Germinal center (tissue), 1 donor: ENCODE measurements at regions not wholly inside any gene's neighbourhood (a gene's known extent, or its start where the extent isn't known, plus 50 kb on each side); places are given as distances from the start of the nearest gene placed in this dataset.
"Not testable (repeated sequence)": the region's sequence is repeated elsewhere in the genome, so short reads cannot be mapped to it uniquely, and the experiment has no call there.

Source experiments
- DNase-seq: peaks from one replicate; pipeline ENCODE4 v3.0.0; 2012; ENCODE audit warnings: mixed read lengths, low spot score

- DNase-seq = no peak
Measured at GRCh38 chr1:214143006-214143992, 137.7 kb upstream of the SMYD2 start.

DNA sequence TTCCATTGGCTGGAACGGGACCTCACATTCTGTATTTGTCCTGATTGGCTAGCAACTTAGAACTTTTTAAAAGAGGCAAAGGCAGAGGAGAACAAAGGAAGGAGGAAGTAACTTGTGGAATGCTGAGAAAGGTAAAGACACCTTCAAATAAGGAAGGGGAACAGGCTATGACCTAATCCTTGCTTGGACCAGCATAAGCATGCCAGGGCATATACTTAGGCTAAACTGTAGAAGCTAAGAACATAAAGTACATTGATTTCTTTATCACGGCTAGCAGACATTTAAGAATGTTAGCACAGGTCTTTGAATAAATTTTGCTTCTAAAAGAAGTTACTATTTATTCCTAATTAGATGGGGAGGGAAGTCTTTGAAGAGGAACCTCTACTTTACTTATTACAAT, 136.4 kb upstream of the SMYD2 start:
- not testable (repeated sequence) for DNase-seq

GRCh38 chr1:214146523-214146922, 134.4 kb upstream of the SMYD2 start:
- DNase-seq = no peak

DNA sequence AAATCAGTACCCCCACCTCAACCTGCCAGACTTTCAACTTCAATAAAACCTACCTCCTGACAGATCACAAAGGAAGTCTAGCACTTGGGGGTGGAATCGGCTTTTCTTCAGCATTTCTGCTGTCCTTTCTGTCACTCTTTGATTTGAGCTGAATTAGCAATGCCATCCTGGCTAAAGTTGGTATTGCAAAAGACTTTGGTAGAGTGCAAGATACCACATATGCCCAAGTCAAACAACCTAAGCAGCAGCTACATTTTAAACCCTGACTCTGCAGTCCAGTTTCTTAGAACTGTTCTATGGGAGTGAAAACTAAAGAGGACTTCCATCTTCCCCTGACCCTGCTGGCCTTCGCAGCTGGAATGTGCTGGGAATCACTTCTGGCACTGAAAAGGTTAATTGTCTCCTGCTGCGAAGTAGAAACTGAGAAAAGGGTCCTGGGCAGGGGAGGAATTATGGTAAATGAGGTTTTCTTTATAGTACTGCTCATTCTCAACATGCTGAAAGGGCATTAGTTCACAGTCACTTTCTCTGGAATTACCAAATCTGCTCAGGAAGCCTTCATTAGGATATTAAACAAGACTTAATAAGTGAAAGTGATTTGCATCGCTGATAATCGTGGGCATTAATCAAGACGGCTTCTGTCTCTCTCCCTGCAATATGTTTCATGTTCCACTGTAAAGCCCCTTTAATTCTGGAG, 126.2 kb upstream of the SMYD2 start:
- no peak for DNase-seq

GRCh38 chr1:214155987-214156625, 124.9 kb upstream of the SMYD2 start:
- DNase-seq = no peak

DNA sequence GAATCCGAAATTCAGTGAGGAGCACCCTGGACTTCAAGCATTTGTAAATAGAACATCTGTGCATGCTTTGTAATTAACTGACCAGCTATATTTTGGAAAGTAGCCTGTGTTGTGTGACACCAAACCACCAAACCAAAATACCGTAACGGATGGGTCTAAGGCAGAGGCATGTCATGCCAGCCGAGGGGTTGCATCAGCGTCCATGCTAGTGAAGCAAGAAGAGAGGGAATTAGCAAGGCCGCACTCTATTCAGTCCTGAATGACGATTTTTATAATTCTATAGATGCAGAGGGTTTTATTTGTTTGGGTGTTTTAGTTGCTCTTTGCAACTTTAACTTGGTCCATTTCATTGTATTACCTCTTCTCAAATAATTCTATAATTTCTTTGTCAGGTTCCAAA, 116.8 kb upstream of the SMYD2 start:
- no peak for DNase-seq

- no peak for DNase-seq
Measured at GRCh38 chr1:214165850-214166374, 115.0 kb upstream of the SMYD2 start.

- no peak for DNase-seq
Measured at GRCh38 chr1:214174508-214175199, 106.3 kb upstream of the SMYD2 start.

GRCh38 chr1:214178102-214178501, 102.9 kb upstream of the SMYD2 start:
- no peak for DNase-seq

- DNase-seq = no peak
Measured at GRCh38 chr1:214184992-214185391, 96.0 kb upstream of the SMYD2 start.

DNA sequence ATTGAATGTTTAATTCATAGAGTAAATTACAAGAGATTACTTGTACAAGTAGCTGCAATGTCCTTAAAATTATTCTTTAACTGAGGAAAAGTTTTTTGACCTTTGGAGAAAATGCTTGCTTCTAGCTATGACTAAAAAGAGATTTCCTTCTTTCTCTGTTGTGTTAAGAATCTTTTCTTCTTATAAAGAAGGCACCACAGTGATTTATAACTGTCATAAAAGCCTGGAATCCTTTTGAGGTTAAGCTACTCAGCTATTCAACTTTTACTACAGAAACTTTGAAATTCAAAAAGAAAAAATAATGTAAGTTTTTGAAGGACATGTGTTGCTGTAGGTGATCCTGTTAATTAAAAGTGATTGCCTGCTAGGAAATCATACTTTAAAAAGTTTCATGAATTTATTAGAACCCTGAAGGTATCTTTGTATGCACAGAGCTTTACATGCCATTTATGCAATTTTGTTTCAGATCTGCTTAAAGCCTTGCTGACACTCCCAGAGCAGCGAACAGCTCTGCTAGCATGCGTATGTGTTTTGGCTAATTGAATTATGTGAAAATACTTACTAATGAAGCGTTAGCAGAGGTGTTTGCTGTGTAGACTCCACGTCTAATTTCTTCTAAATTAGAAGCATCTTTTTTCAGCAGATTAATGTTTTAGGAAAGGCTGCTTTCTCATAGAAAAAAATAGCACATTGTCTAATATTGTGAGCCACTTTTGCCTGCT, 94.7 kb upstream of the SMYD2 start:
- DNase-seq = no peak

DNA sequence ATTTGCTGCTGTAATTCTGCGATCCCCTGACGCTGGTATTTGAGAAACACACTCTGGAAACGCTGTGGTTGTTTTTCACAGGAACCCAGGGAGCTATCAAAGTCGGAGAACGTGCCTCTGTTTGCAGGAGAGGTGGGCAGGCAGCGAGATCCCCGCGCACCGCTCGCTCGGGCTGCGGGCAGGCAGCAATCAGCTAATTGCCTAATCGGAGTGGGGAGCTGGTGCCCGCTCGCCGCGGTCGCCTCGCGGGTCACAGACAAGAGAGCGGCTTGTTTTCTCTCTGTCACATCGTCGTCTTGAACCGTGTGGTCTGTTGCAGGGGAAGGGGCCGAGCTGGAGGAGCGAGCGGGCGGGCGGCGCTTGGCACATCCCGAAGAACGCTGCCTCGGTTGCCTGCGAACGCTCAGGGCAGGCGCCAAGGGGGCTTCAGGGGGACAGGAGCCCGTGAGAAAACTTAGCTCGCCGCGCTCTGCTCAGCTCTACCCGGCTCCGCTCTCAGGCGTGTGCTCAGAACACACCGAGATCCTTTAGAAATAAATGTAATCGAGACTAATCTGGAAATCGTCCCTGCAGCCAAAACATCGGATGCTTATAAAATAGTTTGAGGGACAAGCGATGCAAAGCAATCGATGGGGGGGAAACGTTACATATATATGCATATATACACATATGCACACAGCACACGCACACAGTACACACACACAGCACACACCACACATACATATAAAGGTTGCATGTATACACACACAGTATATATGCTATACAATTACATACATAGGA, 93.6 kb upstream of the SMYD2 start:
- no peak for DNase-seq

DNA sequence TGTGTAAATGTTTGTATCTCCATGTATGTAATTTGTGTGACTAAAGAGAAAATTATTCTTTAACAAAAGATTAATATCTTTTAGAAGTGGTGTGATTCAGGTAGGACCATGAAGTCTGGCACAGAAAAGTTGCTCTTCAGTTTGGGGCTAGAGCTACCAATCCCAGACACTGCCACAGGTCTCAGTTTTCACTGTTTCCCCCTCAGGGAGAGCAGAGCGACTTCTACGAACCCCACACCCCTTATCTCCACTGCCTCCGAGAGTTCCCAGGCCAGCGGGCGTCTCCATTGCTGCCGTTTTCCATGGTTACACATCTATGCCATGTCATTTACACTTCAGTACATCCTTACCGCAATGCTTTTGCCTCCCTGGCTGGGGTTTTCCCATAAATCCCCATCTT, 93.0 kb upstream of the SMYD2 start:
- no peak for DNase-seq

DNA sequence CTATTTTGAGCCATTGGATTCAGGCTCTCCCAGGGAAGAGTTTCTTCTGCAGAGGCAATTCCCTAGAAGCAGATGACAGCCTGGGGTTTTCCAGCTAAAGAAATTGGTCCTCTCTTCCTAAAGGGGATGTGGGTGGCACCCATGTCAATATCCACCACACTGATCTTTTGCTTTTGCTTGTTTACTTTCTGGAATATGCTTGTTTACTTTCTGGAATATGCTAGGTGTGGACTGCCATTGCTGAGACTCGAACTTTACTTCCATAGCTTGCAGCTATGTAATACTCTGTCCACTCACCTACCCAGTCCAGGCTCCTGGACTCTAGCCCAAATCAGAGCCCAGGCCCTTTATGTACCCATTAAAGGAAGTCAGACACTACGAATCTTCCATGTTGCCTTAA, 92.1 kb upstream of the SMYD2 start:
- DNase-seq = no peak

- no peak for DNase-seq
Measured at GRCh38 chr1:214192825-214193643, 87.9 kb upstream of the SMYD2 start.

DNA sequence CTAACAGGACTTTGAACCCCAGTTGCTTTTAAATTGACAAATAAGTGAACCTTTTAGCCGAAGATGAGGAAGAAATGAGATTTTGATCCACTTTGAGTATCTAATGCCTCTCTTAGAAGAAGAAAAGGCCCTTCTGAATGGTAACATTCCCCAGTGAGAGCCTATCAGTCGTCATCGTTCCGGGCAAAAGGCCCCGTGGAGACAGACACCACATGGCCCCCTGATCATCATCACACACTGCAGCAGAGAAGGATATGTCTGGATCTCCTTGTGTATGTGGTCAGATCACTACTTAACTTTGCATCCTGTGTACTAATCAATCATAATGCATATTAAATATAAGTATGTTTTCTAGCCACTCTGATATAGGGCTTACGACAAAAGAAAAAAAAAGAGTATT, 87.3 kb upstream of the SMYD2 start:
- no peak for DNase-seq

- DNase-seq = no peak
Measured at GRCh38 chr1:214198571-214198970, 82.4 kb upstream of the SMYD2 start.

DNA sequence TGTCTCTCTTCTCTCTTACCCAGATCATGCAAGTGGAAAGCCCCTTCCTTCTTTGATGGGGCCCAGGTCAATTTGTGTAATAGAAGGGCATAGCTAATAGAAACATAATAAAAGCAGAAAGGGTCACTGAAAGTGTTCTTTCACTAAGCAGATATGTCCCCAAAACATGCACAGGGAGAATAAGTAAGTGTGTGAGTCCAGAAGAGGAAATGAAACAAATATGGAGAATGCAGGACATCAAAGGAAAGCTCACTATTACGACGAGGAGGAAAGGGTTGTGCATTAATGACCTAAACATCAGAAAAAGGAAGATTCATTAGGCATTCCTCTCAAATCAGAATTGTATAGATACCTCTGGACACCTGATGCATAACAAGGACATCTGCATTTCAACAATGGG, 81.4 kb upstream of the SMYD2 start:
- DNase-seq = no peak

DNA sequence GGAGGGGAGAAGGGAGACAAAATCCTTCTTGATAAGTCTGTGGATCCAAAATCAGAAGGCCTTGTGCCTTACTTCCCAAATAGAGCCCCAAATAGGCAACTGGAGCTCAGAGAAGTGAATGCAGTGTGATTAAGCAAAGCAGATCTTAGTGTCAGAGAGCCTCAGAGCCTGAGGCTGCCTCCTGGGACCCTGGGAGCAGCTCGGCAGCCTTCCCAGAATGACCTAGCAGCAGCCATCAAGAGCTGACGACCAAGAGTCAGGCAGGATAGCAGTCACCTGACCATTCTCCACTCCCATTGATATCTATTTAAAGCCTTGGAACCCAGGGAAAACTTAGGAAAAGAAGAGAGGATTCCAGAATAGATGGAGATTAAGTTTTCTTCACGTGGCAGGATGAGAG, 78.0 kb upstream of the SMYD2 start:
- no peak for DNase-seq

DNA sequence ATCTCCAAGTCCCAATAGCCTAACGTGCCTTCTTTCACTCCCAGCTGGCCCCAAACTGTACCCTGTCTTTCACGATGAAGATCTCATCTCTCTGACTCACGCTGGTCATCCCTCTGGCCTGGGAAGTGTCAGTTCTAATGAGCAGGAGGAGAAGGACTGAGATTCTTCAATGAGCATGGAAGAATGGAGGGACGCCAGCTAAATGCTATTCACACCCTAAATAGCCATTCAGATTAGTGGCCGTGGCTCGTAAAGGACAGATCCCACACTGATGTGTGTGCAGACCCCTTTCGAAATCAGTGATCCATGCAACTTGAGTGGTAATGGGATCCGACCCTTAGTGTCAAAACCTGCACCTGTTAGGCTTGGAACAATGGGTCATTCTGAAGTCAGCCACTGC, 75.9 kb upstream of the SMYD2 start:
- DNase-seq = no peak
